HL-60 (cell line): ENCODE measurements at regions not wholly inside any gene's neighbourhood (a gene's known extent, or its start where the extent isn't known, plus 50 kb on each side); places are given as distances from the start of the nearest gene placed in this dataset.

Source experiments
- DNase-seq, 2 experiments: peaks; one replicate each; pipeline ENCODE4 v3.0.0-alpha.2; 2010 to 2020; ENCODE audit warnings: low read depth in 1 of 2, low spot score in 1 of 2
- H3K27ac ChIP-seq: fragments of 250-450 bp; sonication (Bioruptor Pico); replicated peaks from 2 replicates; pipeline ENCODE4 v1.5.1; 2020; ENCODE audit warnings: mild to moderate bottlenecking, moderate library complexity
- H3K27me3 ChIP-seq: fragments of 250-450 bp; sonication (Bioruptor Pico); 2 replicates; pipeline ENCODE4 v1.5.1; 2021; ENCODE audit warnings: mild to moderate bottlenecking, moderate library complexity; ENCODE audit not compliant: insufficient read depth, poor library complexity, severe bottlenecking
- H3K4me3 ChIP-seq: replicated peaks from 2 replicates; pipeline ENCODE4 v1.5.1; 2011; ENCODE audit warnings: mild to moderate bottlenecking, control low read depth, low read length; ENCODE audit not compliant: insufficient read depth
- GABPA ChIP-seq: IDR thresholded peaks from 2 replicates; pipeline ENCODE4 v1.6.1; 2012; ENCODE audit warnings: low read depth
- POLR2AphosphoS5 ChIP-seq: IDR thresholded peaks from 2 replicates; pipeline ENCODE4 v1.6.1; 2012; ENCODE audit warnings: low read depth
- SPI1 ChIP-seq: IDR thresholded peaks from 2 replicates; pipeline ENCODE4 v1.6.1; 2012; ENCODE audit warnings: low read depth, mild to moderate bottlenecking, borderline replicate concordance
- TF ChIP-seq, protein P1 (sequence below): IDR thresholded peaks from 2 replicates; pipeline ENCODE4 v1.6.1; 2012; ENCODE audit warnings: low read depth; ENCODE audit not compliant: insufficient replicate concordance
- TF ChIP-seq, protein P2 (sequence below): IDR thresholded peaks from one replicate; pipeline ENCODE4 v1.5.1; 2011; ENCODE audit warnings: low read length, control low read depth, inconsistent platforms; ENCODE audit not compliant: insufficient read depth

DNA sequence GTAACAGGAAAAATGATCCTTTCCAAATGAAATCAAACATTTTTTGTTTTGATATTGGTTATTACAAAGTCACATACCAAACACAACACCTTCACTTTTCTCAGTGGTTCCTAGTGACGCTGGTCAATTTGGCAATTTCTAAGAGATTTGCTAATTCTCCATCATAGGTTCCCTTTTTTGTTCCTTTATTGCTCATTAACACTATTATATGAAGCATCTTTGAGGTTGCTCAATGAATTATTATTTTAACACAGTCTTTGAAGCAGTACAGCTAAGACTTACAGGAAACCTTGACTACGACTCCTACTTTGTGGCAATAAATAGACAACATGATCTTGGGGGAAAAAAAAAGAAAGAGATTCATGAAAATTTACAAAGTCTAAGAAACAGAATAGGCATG lies 152.2 kb upstream of the VRK2 start:
- H3K27me3 ChIP-seq = peaks cover 2% of the 10 kb centered on the region
- H3K27ac ChIP-seq = no peak overlapping the region
- TF ChIP-seq SPI1 (no peak), GABPA (no peak), POLR2AphosphoS5 (no peak)
- TF ChIP-seq, protein P1, sequence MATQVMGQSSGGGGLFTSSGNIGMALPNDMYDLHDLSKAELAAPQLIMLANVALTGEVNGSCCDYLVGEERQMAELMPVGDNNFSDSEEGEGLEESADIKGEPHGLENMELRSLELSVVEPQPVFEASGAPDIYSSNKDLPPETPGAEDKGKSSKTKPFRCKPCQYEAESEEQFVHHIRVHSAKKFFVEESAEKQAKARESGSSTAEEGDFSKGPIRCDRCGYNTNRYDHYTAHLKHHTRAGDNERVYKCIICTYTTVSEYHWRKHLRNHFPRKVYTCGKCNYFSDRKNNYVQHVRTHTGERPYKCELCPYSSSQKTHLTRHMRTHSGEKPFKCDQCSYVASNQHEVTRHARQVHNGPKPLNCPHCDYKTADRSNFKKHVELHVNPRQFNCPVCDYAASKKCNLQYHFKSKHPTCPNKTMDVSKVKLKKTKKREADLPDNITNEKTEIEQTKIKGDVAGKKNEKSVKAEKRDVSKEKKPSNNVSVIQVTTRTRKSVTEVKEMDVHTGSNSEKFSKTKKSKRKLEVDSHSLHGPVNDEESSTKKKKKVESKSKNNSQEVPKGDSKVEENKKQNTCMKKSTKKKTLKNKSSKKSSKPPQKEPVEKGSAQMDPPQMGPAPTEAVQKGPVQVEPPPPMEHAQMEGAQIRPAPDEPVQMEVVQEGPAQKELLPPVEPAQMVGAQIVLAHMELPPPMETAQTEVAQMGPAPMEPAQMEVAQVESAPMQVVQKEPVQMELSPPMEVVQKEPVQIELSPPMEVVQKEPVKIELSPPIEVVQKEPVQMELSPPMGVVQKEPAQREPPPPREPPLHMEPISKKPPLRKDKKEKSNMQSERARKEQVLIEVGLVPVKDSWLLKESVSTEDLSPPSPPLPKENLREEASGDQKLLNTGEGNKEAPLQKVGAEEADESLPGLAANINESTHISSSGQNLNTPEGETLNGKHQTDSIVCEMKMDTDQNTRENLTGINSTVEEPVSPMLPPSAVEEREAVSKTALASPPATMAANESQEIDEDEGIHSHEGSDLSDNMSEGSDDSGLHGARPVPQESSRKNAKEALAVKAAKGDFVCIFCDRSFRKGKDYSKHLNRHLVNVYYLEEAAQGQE = no peak
- TF ChIP-seq, protein P2, sequence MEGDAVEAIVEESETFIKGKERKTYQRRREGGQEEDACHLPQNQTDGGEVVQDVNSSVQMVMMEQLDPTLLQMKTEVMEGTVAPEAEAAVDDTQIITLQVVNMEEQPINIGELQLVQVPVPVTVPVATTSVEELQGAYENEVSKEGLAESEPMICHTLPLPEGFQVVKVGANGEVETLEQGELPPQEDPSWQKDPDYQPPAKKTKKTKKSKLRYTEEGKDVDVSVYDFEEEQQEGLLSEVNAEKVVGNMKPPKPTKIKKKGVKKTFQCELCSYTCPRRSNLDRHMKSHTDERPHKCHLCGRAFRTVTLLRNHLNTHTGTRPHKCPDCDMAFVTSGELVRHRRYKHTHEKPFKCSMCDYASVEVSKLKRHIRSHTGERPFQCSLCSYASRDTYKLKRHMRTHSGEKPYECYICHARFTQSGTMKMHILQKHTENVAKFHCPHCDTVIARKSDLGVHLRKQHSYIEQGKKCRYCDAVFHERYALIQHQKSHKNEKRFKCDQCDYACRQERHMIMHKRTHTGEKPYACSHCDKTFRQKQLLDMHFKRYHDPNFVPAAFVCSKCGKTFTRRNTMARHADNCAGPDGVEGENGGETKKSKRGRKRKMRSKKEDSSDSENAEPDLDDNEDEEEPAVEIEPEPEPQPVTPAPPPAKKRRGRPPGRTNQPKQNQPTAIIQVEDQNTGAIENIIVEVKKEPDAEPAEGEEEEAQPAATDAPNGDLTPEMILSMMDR = no peak
- no peak overlapping the region for H3K4me3 ChIP-seq
- DNase-seq = no peak

DNA sequence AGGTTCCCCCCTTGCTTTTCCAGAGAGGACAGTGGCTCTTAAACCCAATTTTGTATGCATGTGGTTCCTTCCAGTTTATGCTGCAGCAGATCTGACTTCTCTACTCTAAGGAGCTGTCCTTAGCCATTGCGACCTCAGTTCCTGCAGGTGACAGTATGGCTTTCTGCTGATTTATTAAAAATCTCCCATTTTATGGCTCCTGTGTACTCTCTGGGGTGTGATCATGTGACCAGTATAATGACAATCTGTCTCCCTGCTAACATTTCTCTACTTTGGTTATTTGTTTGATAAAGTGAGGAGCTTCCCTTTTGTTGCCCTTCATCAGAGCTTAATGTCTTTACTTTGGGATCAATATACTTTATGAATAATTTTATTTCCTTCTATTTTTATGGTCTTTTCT lies 148.7 kb upstream of the VRK2 start:
- no peak for DNase-seq
- no peak overlapping the region for H3K27ac ChIP-seq
- H3K4me3 ChIP-seq = no peak overlapping the region
- peaks cover 5% of the 10 kb centered on the region for H3K27me3 ChIP-seq
- TF ChIP-seq POLR2AphosphoS5 (no peak), SPI1 (no peak), GABPA (no peak)
- TF ChIP-seq, protein P1 = no peak
- TF ChIP-seq, protein P2 = no peak

DNA sequence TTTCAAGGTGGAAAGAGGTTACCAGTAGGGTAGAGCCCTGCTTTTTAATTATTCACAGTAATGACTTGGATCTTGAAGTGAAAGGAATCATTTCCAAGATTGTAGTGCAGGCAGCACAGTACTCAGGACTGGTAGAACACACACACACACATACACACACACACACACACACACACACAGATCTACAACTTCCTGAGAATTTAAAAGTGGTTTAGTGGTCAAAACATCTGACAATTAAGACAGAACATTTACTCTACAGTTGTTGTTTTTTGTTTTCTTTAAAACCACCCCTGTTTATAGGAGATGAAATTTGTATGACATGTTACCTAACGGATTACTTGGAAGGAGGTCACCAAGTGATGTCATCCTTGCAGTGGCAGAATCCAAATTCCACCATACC lies 146.7 kb upstream of the VRK2 start:
- no peak for DNase-seq
- no peak for TF ChIP-seq POLR2AphosphoS5
- TF ChIP-seq, protein P2 = no peak
- no peak for TF ChIP-seq GABPA
- TF ChIP-seq, protein P1 = no peak
- no peak for TF ChIP-seq SPI1
- Histone ChIP-seq H3K27ac (no peak overlapping the region), H3K27me3 (peaks cover 5% of the 10 kb centered on the region), H3K4me3 (no peak overlapping the region)
